Breast epithelium (tissue), 4 donors: ENCODE measurements at regions not wholly inside any gene's neighbourhood (a gene's known extent, or its start where the extent isn't known, plus 50 kb on each side); places are given as distances from the start of the nearest gene placed in this dataset.

Experiments
- DNase-seq, 2 donors: peaks; one replicate each; pipeline ENCODE4 v3.0.0-alpha.2; 2019; ENCODE audit warnings: low spot score in 2 of 2
- H3K27ac ChIP-seq, 2 donors: fragments of 200-600 bp; sonication (generic) in 1 of 2; one replicate each; pipeline ENCODE4 v1.5.1; 2016 to 2019; ENCODE audit warnings: mild to moderate bottlenecking in 1 of 2
- H3K27me3 ChIP-seq, 2 donors: fragments of 200-600 bp; sonication (generic) in 1 of 2; one replicate each; pipeline versions ENCODE4 v1.5.1 to v1.6.0; 2017 to 2019; ENCODE audit warnings: control low read depth in 1 of 2, mild to moderate bottlenecking in 1 of 2
- H3K36me3 ChIP-seq: fragments of 200-600 bp; one replicate; pipeline ENCODE4 v1.5.1; 2019
- H3K4me1 ChIP-seq, 2 donors: fragments of 200-600 bp; sonication (generic); one replicate each; pipeline ENCODE4 v1.5.1; 2016 to 2019; ENCODE audit warnings: control low read depth in 1 of 2
- H3K4me3 ChIP-seq, 3 donors: fragments of 200-600 bp; sonication (generic); 1 replicate in 2 of 3; 2 replicates in 1 of 3; pipeline ENCODE4 v1.5.1; 2016 to 2019; ENCODE audit warnings: mild to moderate bottlenecking in 3 of 3, moderate library complexity in 2 of 3
- H3K9me3 ChIP-seq, 2 donors: fragments of 200-600 bp; sonication (generic) in 1 of 2; one replicate each; pipeline ENCODE4 v1.5.1; 2016 to 2019; ENCODE audit warnings: control low read depth in 1 of 2
- CTCF ChIP-seq, 3 donors: fragments of 450-650 bp; IDR thresholded peaks; one replicate each; pipeline ENCODE4 v1.5.1; 2016 to 2017; ENCODE audit warnings: antibody characterized with exemption in 3 of 3, mild to moderate bottlenecking in 3 of 3, moderate library complexity in 3 of 3
- POLR2A ChIP-seq: fragments of 450-650 bp; IDR thresholded peaks from one replicate; pipeline ENCODE4 v1.6.1; 2016; ENCODE audit warnings: antibody characterized with exemption, mild to moderate bottlenecking, moderate library complexity
- POLR2AphosphoS5 ChIP-seq, 3 donors: sonication (generic); formaldehyde crosslinking; IDR thresholded peaks; one replicate each; pipeline ENCODE4 v1.6.1; 2017; ENCODE audit warnings: antibody characterized with exemption in 3 of 3
- intact Hi-C: fragments of 100-400 bp; cut with DNase I; formaldehyde crosslinking; loops from one replicate; pipeline ENCODE4 v1.15.1; 2023; ENCODE audit warnings: low total_unique reads

GRCh38 chr9:108683245-108683644 lies 172.5 kb downstream of the ACTL7B start:
- TF ChIP-seq POLR2AphosphoS5 (IDR thresholded peaks at IDR 0.05): no peak
- TF ChIP-seq POLR2A: no peak
- no peak for TF ChIP-seq CTCF (IDR thresholded peaks at IDR 0.05)
- Histone ChIP-seq H3K27ac (no peak overlapping the region), H3K9me3 (peaks cover 10% of the 10 kb centered on the region in 2 donors), H3K4me1 (no peaks in the 10 kb centered on the region), H3K4me3 (no peak overlapping the region), H3K36me3 (no peaks in the 10 kb centered on the region), H3K27me3 (no peaks in the 10 kb centered on the region)
- intact Hi-C loops: no loop called here
- DNase-seq: no peak

GRCh38 chr9:108681851-108682590 lies 173.8 kb downstream of the ACTL7B start:
- Histone ChIP-seq H3K9me3 (peaks cover 10% of the 10 kb centered on the region in 2 donors), H3K27me3 (no peaks in the 10 kb centered on the region), H3K27ac (no peak overlapping the region), H3K36me3 (no peaks in the 10 kb centered on the region), H3K4me1 (no peaks in the 10 kb centered on the region), H3K4me3 (no peak overlapping the region)
- intact Hi-C loops: no loop called here
- no peak for DNase-seq
- TF ChIP-seq POLR2AphosphoS5 (IDR thresholded peaks at IDR 0.05): no peak
- no peak for TF ChIP-seq CTCF (IDR thresholded peaks at IDR 0.05)
- TF ChIP-seq POLR2A: no peak

GRCh38 chr9:108680946-108681345 lies 174.8 kb downstream of the ACTL7B start:
- H3K9me3 ChIP-seq: no peaks in the 10 kb centered on the region
- intact Hi-C loops: no loop called here
- TF ChIP-seq POLR2AphosphoS5 (IDR thresholded peaks at IDR 0.05) (no peak), CTCF (IDR thresholded peaks at IDR 0.05) (no peak), POLR2A (no peak)

GRCh38 chr9:108677776-108678175 lies 178.0 kb downstream of the ACTL7B start:
- Histone ChIP-seq H3K4me1 (no peaks in the 10 kb centered on the region), H3K4me3 (no peak overlapping the region), H3K36me3 (no peaks in the 10 kb centered on the region), H3K9me3 (no peaks in the 10 kb centered on the region), H3K27ac (no peak overlapping the region), H3K27me3 (no peaks in the 10 kb centered on the region)
- intact Hi-C loops: no loop called here
- no peak for DNase-seq
- TF ChIP-seq CTCF (IDR thresholded peaks at IDR 0.05): no peak
- no peak for TF ChIP-seq POLR2A
- no peak for TF ChIP-seq POLR2AphosphoS5 (IDR thresholded peaks at IDR 0.05)

More at GRCh38 chr9:108680946-108681345, 174.8 kb downstream of the ACTL7B start:
- Histone ChIP-seq H3K4me3 (no peak overlapping the region), H3K27me3 (no peaks in the 10 kb centered on the region), H3K36me3 (no peaks in the 10 kb centered on the region), H3K27ac (no peak overlapping the region), H3K4me1 (no peaks in the 10 kb centered on the region)
- no peak for DNase-seq

- Histone ChIP-seq H3K36me3 (no peaks in the 10 kb centered on the region), H3K4me3 (no peak overlapping the region), H3K27me3 (no peaks in the 10 kb centered on the region), H3K27ac (no peak overlapping the region), H3K9me3 (no peaks in the 10 kb centered on the region), H3K4me1 (no peaks in the 10 kb centered on the region)
- DNase-seq: no peak
- TF ChIP-seq POLR2AphosphoS5 (IDR thresholded peaks at IDR 0.05) (no peak), POLR2A (no peak), CTCF (IDR thresholded peaks at IDR 0.05) (no peak)
- intact Hi-C loops: no loop called here
Measured at GRCh38 chr9:108676355-108676754, 179.4 kb downstream of the ACTL7B start.
